ENCODE measurements at regions not wholly inside any gene's neighbourhood (a gene's known extent, or its start where the extent isn't known, plus 50 kb on each side); places are given as distances from the start of the nearest gene placed in this dataset.
"Not testable (repeated sequence)": the region's sequence is repeated elsewhere in the genome, so short reads cannot be mapped to it uniquely, and the experiment has no call there.

GRCh38 chr11:72520815-72521214 lies 86.5 kb upstream of the CLPB start:
- Histone ChIP-seq H3K36me3 (no peaks in the 10 kb centered on the region), H3K27me3 (no peaks in the 10 kb centered on the region), H3K9me3 (no peaks in the 10 kb centered on the region), H3K4me3 (no peak overlapping the region), H3K4me1 (peaks cover 0 to 8% (median 0%) of the 10 kb centered on the region in 4 donors), H3K27ac (no peak overlapping the region)
- TF ChIP-seq, protein P1, sequence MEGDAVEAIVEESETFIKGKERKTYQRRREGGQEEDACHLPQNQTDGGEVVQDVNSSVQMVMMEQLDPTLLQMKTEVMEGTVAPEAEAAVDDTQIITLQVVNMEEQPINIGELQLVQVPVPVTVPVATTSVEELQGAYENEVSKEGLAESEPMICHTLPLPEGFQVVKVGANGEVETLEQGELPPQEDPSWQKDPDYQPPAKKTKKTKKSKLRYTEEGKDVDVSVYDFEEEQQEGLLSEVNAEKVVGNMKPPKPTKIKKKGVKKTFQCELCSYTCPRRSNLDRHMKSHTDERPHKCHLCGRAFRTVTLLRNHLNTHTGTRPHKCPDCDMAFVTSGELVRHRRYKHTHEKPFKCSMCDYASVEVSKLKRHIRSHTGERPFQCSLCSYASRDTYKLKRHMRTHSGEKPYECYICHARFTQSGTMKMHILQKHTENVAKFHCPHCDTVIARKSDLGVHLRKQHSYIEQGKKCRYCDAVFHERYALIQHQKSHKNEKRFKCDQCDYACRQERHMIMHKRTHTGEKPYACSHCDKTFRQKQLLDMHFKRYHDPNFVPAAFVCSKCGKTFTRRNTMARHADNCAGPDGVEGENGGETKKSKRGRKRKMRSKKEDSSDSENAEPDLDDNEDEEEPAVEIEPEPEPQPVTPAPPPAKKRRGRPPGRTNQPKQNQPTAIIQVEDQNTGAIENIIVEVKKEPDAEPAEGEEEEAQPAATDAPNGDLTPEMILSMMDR (IDR thresholded peaks at IDR 0.05) = no peak
- no peak for DNase-seq
- intact Hi-C loops (cut with DNase I; ENCODE audit: low total_unique reads) = no loop called here

GRCh38 chr11:72519882-72520281 lies 85.6 kb upstream of the CLPB start:
- H3K9me3 ChIP-seq; H3K27ac ChIP-seq; intact Hi-C loops (cut with DNase I; ENCODE audit: low total_unique reads); H3K4me1 ChIP-seq; H3K4me3 ChIP-seq; H3K36me3 ChIP-seq; DNase-seq; H3K27me3 ChIP-seq: not testable (repeated sequence)

GRCh38 chr11:72519220-72519881 lies 85.0 kb upstream of the CLPB start:
- Histone ChIP-seq H3K27ac (no peak overlapping the region), H3K4me3 (peak overlapping the region; percentile 16 to 34), H3K27me3 (no peaks in the 10 kb centered on the region), H3K36me3 (no peaks in the 10 kb centered on the region), H3K4me1 (peaks cover 0 to 8% (median 0%) of the 10 kb centered on the region in 4 donors), H3K9me3 (no peaks in the 10 kb centered on the region)
- DNase-seq = no peak
- intact Hi-C loops (cut with DNase I; ENCODE audit: low total_unique reads) = no loop called here
- TF ChIP-seq, protein P1 (IDR thresholded peaks at IDR 0.05) = no peak

DNA sequence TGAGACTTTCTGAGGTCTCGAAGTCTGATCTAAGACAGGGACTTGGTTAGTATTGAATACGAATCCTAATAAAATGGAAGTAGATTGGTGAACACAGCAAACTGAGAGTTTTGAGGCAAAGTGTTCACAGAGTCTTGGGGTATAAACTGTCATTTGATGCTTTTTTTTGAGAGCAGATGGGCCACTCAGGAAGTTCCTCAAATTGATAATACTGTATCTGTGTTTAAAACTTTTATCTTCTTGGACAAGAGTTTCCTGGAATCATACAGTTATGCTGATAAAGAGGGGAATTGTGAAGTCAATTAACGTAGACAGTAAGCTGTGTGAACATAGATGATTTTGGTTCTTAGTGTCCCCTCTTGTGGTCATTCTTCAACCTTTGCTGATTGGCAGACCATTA lies 80.0 kb upstream of the CLPB start:
- DNase-seq = no peak
- intact Hi-C loops (cut with DNase I; ENCODE audit: low total_unique reads) = no loop called here
- Histone ChIP-seq H3K4me3 (no peak overlapping the region), H3K27ac (no peak overlapping the region), H3K9me3 (peaks cover 0 to 24% (median 9%) of the 10 kb centered on the region in 3 donors), H3K4me1 (peaks cover 0 to 4% (median 0%) of the 10 kb centered on the region in 4 donors), H3K27me3 (peaks cover 0 to 3% of the 10 kb centered on the region in 2 donors), H3K36me3 (no peaks in the 10 kb centered on the region)
- TF ChIP-seq, protein P1 (IDR thresholded peaks at IDR 0.05) = no peak

- no peak overlapping the region for H3K27ac ChIP-seq
- H3K9me3 ChIP-seq = peaks cover 0 to 31% (median 9%) of the 10 kb centered on the region in 3 donors
- H3K36me3 ChIP-seq = no peaks in the 10 kb centered on the region
- TF ChIP-seq, protein P1 (IDR thresholded peaks at IDR 0.05) = no peak
- no peak overlapping the region for H3K4me3 ChIP-seq
- no peaks in the 10 kb centered on the region for H3K4me1 ChIP-seq
- intact Hi-C loops (cut with DNase I; ENCODE audit: low total_unique reads) = no loop called here
- no peak for DNase-seq
- H3K27me3 ChIP-seq = peaks cover 0 to 3% of the 10 kb centered on the region in 2 donors
Observed at GRCh38 chr11:72513411-72513810, 79.1 kb upstream of the CLPB start.

DNA sequence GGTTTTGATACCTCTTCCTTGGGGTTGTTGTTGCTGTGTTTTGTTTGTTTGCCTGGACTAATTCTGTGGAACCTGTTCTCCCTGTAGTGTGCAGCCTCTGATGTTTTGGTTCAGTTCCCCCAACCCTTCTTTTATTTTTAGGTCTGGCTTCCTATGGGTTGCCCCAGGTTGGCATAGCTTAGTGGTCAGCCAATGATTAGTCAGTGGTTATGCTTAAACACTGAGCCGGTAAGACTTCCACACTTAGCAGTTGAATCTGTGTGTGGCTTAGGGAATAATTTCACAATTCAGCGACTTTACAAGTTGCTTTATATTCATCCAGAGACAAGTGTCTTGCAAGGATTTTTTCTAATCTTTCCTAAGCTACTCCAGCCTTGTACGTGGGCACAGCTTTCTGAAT lies 78.6 kb upstream of the CLPB start:
- Histone ChIP-seq H3K27me3 (peaks cover 0 to 3% of the 10 kb centered on the region in 2 donors), H3K4me1 (no peaks in the 10 kb centered on the region), H3K9me3 (peaks cover 0 to 35% (median 9%) of the 10 kb centered on the region in 3 donors), H3K27ac (no peak overlapping the region), H3K4me3 (no peak overlapping the region), H3K36me3 (no peaks in the 10 kb centered on the region)
- TF ChIP-seq, protein P1 (IDR thresholded peaks at IDR 0.05) = no peak
- no peak for DNase-seq
- intact Hi-C loops (cut with DNase I; ENCODE audit: low total_unique reads) = no loop called here

Data from tibial artery (tissue), 4 donors.